NCI-H1694 treated with DMSO at 0.1 percent for 48 hours (cell line): ENCODE measurements at regions not wholly inside any gene's neighbourhood (a gene's known extent, or its start where the extent isn't known, plus 50 kb on each side); places are given as distances from the start of the nearest gene placed in this dataset.
"Not testable (repeated sequence)": the region's sequence is repeated elsewhere in the genome, so short reads cannot be mapped to it uniquely, and the experiment has no call there.

Experiments used
- DNase-seq: peaks from one replicate; lab custom pipeline; 2025; lab: John Stamatoyannopoulos, UW

GRCh38 chr14:80055667-80056496 is 155.4 kb downstream of the DIO2 start:
- DNase-seq, result peak; percentile 82

DNA sequence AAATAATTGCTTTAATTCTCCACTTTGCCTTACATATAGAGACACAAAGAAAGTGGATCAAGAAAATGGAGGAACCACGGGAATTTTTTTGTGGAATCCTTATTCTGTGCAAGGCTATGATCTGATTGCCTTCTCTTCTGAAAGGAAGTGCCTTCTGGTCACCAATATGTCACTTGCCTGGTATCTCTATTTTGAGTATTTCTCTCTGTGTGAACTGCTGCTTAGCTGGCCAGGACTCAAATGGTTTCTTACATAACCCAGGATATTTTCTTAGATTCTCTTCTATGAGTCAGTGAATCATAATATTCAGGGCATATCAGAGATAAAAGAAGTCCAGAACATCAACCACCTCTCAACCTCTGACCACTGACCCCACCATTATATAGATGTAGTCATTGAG is 156.1 kb downstream of the DIO2 start:
- peak; percentile 80 for DNase-seq

DNA sequence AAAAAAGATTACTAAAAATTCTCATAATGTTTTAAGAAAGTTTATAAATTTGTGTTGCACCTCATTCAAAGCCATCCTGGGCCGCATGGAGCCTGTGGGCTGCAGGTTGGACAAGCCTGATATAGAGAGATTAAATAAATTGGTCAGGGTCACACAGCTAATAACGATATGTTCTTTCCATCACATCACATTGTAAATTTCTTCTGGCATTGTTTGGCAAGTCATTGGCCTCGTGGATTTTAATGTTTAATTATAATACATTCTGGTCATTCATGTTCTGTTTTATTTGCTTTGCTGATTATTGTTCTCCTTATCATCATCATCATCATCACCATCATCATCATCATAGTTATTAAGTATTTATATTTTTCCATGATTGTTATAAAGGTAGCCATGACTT is 157.3 kb downstream of the DIO2 start:
- DNase-seq, result no peak

GRCh38 chr14:80049055-80049454 is 162.2 kb downstream of the DIO2 start:
- no peak for DNase-seq

DNA sequence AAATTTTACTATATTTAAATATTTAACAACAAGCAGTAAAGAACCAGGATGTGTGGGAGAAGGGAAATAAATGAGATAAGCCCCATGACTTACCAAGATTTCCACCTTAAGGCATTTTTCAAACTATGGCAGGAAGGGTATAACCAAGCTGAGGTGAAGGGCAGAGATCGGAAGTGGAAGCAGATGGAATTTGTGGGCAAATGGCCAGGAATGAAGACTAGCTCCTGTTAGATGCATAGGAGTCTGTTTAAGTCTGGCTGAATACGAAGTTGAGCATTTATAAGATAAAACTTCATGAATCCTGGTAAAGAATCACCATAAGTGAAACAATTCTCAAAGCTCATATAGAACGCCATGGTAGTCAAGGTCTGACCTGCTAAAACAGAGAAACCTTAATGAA is 163.5 kb downstream of the DIO2 start:
- peak; percentile 93 for DNase-seq

DNA sequence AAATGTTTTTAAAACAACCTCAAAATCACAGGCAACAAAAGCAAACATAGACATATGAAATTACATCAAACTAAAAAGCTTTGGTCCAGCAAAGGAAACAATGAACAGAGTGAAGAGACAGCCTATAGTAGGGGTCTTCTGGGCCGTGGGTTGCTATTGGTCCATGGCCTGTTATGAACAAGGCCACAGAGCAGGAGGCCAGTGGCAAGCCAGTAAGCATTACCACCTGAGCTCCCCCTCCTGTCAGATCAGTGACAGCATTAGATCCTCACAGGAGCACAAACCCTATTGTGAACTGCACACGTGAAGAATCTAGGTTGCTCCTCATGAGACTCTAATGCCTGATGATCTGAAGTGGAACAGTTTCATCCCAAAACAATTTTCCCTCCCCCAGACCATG is 174.0 kb downstream of the DIO2 start:
- DNase-seq, result no peak

- no peak for DNase-seq
These were observed 186.9 kb downstream of the DIO2 start for GRCh38 chr14:80024417-80024816.

- not testable (repeated sequence) for DNase-seq
These were observed 192.8 kb downstream of the DIO2 start for GRCh38 chr14:80018476-80018875.

- DNase-seq, result no peak
These were observed 193.5 kb downstream of the DIO2 start for GRCh38 chr14:80017795-80018194.

DNA sequence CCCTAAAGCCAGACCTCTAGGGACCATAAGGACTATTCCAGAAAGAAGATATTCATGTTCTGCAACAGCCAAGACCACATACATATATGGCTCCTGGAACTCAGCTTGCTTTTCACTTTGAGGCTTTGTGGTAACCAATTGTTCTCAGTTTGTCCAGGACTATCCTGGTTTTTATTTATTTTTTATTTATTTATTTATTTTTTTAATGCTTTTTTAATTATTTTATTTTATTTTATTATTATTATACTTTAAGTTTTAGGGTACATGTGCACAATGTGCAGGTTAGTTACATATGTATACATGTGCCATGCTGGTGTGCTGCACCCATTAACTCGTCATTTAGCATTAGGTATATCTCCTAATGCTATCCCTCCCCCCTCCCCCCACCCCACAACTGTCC is 201.1 kb downstream of the DIO2 start:
- not testable (repeated sequence) for DNase-seq

GRCh38 chr14:80005561-80005960 is 205.7 kb downstream of the DIO2 start:
- no peak for DNase-seq

GRCh38 chr14:80004871-80005270 is 206.4 kb downstream of the DIO2 start:
- no peak for DNase-seq

DNA sequence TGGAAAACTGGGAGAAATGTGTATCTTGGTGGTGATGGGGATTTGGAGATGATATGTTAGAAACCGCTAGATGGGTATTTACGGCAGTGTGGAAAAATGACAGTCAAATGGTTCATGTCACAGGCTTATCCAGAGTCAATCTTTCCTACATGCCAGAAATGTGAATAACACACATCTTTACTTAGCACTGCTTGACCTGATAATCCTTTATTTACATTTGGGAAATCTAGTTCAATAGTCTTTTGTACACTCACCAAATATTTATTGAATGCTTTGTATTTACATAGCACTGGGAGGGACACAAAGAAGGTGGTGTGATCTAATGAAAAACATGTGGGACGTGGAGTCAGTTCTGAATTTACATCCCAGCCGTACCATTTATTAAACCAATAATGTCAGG is 208.2 kb downstream of the DIO2 start:
- DNase-seq, result no peak

- no peak for DNase-seq
These were observed 213.6 kb downstream of the DIO2 start for GRCh38 chr14:79997509-79998208.

- no peak for DNase-seq
These were observed 218.7 kb downstream of the DIO2 start for GRCh38 chr14:79992407-79993198.

DNA sequence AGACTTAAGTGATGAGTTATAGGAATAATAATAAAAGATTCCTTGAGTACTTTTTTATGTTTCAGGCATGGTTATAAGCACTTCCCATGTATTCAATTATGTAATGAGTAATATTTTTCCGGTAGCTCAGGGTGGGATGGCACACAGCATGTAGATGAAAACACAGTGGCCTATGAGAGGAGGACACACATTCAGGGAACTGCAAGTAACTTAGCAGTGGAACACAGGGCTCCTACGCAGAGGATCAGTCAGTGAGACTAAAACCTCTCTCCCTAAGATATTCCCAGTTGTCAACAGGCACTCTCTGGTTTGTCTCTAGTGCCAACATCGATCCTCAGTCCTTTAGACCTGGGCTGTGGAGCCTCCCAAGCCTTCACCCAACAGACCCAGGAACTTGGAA is 219.4 kb downstream of the DIO2 start:
- no peak for DNase-seq

- no peak for DNase-seq
These were observed 221.3 kb downstream of the DIO2 start for GRCh38 chr14:79989990-79990389.

DNA sequence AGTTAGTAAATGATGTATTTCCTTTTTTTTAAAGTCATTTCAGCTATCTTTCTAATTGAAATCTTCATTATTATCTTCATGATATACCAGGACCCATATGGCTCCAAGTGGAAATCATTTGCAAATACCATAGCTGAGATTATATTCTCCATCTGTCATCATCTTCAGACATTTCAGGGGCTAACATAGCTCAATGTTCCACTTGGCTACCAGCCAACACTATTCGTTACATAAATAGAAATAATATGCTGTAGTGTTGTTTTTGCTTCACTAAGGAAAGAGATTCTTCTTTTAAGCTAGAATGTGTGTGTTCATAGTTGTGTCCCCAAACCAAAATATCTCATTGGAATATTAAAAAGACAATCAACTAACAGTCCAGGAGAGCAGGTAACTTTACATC is 225.1 kb downstream of the DIO2 start:
- peak; percentile 35 for DNase-seq

GRCh38 chr14:79972230-79972629 is 239.1 kb downstream of the DIO2 start:
- no peak for DNase-seq

DNA sequence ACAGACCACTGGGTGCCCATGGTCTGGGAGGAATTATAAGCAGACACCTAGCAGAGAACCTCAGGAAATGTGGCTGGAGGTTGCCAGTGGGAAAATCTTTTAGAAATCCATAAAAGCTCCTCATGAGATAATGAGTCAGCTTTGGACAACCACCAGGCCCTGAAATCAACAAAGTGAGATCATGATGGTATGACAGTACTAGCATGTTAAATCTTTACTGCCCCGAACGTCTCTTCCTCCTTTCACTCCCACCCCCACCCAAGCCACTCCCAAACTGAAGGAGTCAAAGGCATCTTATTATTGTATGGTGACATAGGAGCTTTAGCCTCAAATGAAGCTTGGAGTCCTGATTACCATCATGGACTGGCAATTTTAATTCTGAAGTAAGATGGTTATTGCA is 240.0 kb downstream of the DIO2 start:
- DNase-seq, result no peak

- no peak for DNase-seq
These were observed 243.9 kb downstream of the DIO2 start for GRCh38 chr14:79967453-79967852.

- DNase-seq, result no peak
These were observed 244.3 kb downstream of the DIO2 start for GRCh38 chr14:79967001-79967400.

DNA sequence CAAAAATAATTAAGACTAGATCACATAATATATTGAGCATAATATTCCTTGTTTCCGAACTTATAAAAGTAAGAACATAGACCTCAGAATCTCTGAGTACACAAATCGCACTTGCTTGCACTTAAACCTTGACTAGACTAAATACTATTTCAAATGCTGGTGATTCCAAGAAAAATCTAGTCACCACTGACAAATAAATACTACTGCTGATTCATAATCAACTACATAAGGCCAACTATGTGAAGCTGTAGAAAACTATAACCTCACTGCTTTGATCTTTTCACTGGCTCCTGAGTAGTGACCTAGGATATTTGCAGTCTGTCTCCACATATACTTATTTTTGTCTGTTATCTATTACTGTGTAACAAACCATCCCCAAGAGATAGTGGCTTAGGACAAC is 245.4 kb downstream of the DIO2 start:
- DNase-seq, result no peak
